H9 (cell line): ENCODE measurements at regions not wholly inside any gene's neighbourhood (a gene's known extent, or its start where the extent isn't known, plus 50 kb on each side); places are given as distances from the start of the nearest gene placed in this dataset.

Experiments used
- DNase-seq: peaks from one replicate; pipeline ENCODE4 v3.0.0-alpha.2; 2017
- H2AFZ ChIP-seq: one replicate; pipeline ENCODE4 v1.6.1; 2013; ENCODE audit warnings: mild to moderate bottlenecking, low read length, control low read depth, moderate library complexity
- H2AK5ac ChIP-seq: 2 replicates; pipeline ENCODE4 v1.6.1; 2013; ENCODE audit warnings: low read length, control low read depth, mixed read lengths; ENCODE audit not compliant: insufficient read length
- H2BK120ac ChIP-seq: one replicate; pipeline ENCODE4 v1.6.1; 2013; ENCODE audit warnings: low read depth, mild to moderate bottlenecking, low read length, control low read depth, inconsistent platforms; ENCODE audit not compliant: poor library complexity, severe bottlenecking
- H2BK12ac ChIP-seq: 2 replicates; pipeline ENCODE4 v1.6.1; 2013; ENCODE audit warnings: low read length, control low read depth, mixed read lengths, low read depth; ENCODE audit not compliant: insufficient read length
- H2BK15ac ChIP-seq: 2 replicates; pipeline ENCODE4 v1.6.1; 2013; ENCODE audit warnings: low read depth, low read length, control low read depth
- H2BK20ac ChIP-seq: one replicate; pipeline ENCODE4 v1.6.1; 2013; ENCODE audit warnings: low read depth, mild to moderate bottlenecking, low read length, control low read depth, inconsistent platforms; ENCODE audit not compliant: poor library complexity, severe bottlenecking
- H2BK5ac ChIP-seq: 2 replicates; pipeline ENCODE4 v1.6.1; 2013; ENCODE audit warnings: low read length, control low read depth, mixed read lengths; ENCODE audit not compliant: insufficient read length
- H3K14ac ChIP-seq: 2 replicates; pipeline ENCODE4 v1.6.1; 2013; ENCODE audit warnings: low read length, control low read depth; ENCODE audit not compliant: insufficient read depth
- H3K18ac ChIP-seq: 2 replicates; pipeline ENCODE4 v1.6.1; 2013; ENCODE audit warnings: low read depth, mild to moderate bottlenecking, mixed read lengths, low read length, control low read depth; ENCODE audit not compliant: insufficient read length
- H3K23ac ChIP-seq: 2 replicates; pipeline ENCODE4 v1.6.1; 2013; ENCODE audit warnings: low read length, control low read depth, mixed read lengths, low read depth; ENCODE audit not compliant: insufficient read length
- H3K23me2 ChIP-seq: 2 replicates; pipeline ENCODE4 v1.6.1; 2013; ENCODE audit warnings: low read depth, mild to moderate bottlenecking, mixed read lengths, low read length, control low read depth; ENCODE audit not compliant: insufficient read length, poor library complexity, severe bottlenecking
- H3K27ac ChIP-seq: 2 replicates; pipeline ENCODE4 v1.5.1; 2013; ENCODE audit warnings: low read length, control low read depth, mixed read lengths, low read depth; ENCODE audit not compliant: insufficient read length
- H3K27me3 ChIP-seq: 2 replicates; pipeline ENCODE4 v1.6.1; 2013; ENCODE audit warnings: low read length, control low read depth, inconsistent platforms; ENCODE audit not compliant: insufficient read depth
- H3K4ac ChIP-seq: 2 replicates; pipeline ENCODE4 v1.6.1; 2013; ENCODE audit warnings: low read depth, mild to moderate bottlenecking, control low read depth, inconsistent platforms, low read length, moderate library complexity
- H3K4me1 ChIP-seq: 2 replicates; pipeline ENCODE4 v1.6.1; 2013; ENCODE audit warnings: low read length, control low read depth, inconsistent platforms; ENCODE audit not compliant: insufficient read depth
- H3K4me2 ChIP-seq: 2 replicates; pipeline ENCODE4 v1.6.1; 2013; ENCODE audit warnings: low read length, control low read depth, mixed read lengths; ENCODE audit not compliant: insufficient read length, insufficient read depth
- H3K56ac ChIP-seq: 2 replicates; pipeline ENCODE4 v1.6.1; 2013; ENCODE audit warnings: low read depth, mild to moderate bottlenecking, mixed read lengths, low read length, control low read depth; ENCODE audit not compliant: insufficient read length
- H3K79me1 ChIP-seq: 2 replicates; pipeline ENCODE4 v1.6.1; 2013; ENCODE audit warnings: low read depth, mild to moderate bottlenecking, moderate library complexity, low read length, control low read depth, inconsistent platforms; ENCODE audit not compliant: insufficient read depth, poor library complexity, severe bottlenecking
- H3K79me2 ChIP-seq: 2 replicates; pipeline ENCODE4 v1.6.1; 2013; ENCODE audit warnings: low read length, control low read depth, inconsistent platforms; ENCODE audit not compliant: insufficient read depth
- H3K9ac ChIP-seq: 2 replicates; pipeline ENCODE4 v1.6.1; 2013; ENCODE audit warnings: low read length, control low read depth, mixed read lengths; ENCODE audit not compliant: insufficient read length; ENCODE audit errors: extremely low read depth
- H3K9me3 ChIP-seq: one replicate; pipeline ENCODE4 v1.6.1; 2013; ENCODE audit warnings: low read depth, low read length, inconsistent platforms; ENCODE audit not compliant: control insufficient read depth
- H3T11ph ChIP-seq: one replicate; pipeline ENCODE4 v1.6.1; 2013; ENCODE audit warnings: mild to moderate bottlenecking, low read length, control low read depth, inconsistent platforms
- H4K20me1 ChIP-seq: one replicate; pipeline ENCODE4 v1.6.1; 2013; ENCODE audit not compliant: control insufficient read depth, insufficient read length, insufficient read depth
- H4K5ac ChIP-seq: 2 replicates; pipeline ENCODE4 v1.6.1; 2013; ENCODE audit warnings: low read depth, mild to moderate bottlenecking, mixed read lengths, low read length, control low read depth; ENCODE audit not compliant: insufficient read length
- H4K8ac ChIP-seq: replicated peaks from 2 replicates; pipeline ENCODE4 v1.6.1; 2013; ENCODE audit warnings: low read length, control low read depth, mixed read lengths, low read depth; ENCODE audit not compliant: insufficient read length
- H4K91ac ChIP-seq: 2 replicates; pipeline ENCODE4 v1.6.1; 2013; ENCODE audit warnings: low read depth, mild to moderate bottlenecking, moderate library complexity, mixed read lengths, low read length, control low read depth; ENCODE audit not compliant: insufficient read length
- H3K27ac Mint-ChIP-seq, 3 experiments: 2 replicates in 2 of 3; 3 replicates in 1 of 3; pipeline ENCODE4 v1.8.0; 2020 to 2021; ENCODE audit warnings: mixed read lengths in 3 of 3, mild to moderate bottlenecking in 1 of 3, moderate library complexity in 1 of 3
- H3K27me3 Mint-ChIP-seq: 2 replicates; pipeline ENCODE4 v1.8.0; 2021; ENCODE audit warnings: low read depth, mild to moderate bottlenecking, moderate library complexity, mixed read lengths
- H3K36me3 Mint-ChIP-seq, 3 experiments: 2 replicates in 2 of 3; 3 replicates in 1 of 3; pipeline ENCODE4 v1.8.0; 2020 to 2021; ENCODE audit warnings: low read depth in 3 of 3, mixed read lengths in 3 of 3; ENCODE audit not compliant: insufficient read depth in 1 of 3
- H3K4me1 Mint-ChIP-seq, 2 experiments: 2 replicates each; pipeline ENCODE4 v1.8.0; 2020; ENCODE audit warnings: mixed read lengths in 2 of 2
- H3K4me3 Mint-ChIP-seq, 2 experiments: 2 replicates in 1 of 2; 3 replicates in 1 of 2; pipeline ENCODE4 v1.8.0; 2020 to 2021; ENCODE audit warnings: mild to moderate bottlenecking in 2 of 2, mixed read lengths in 2 of 2, moderate library complexity in 1 of 2
- H3K9me3 Mint-ChIP-seq, 2 experiments: 2 replicates in 1 of 2; 3 replicates in 1 of 2; pipeline ENCODE4 v1.8.0; 2020; ENCODE audit warnings: mild to moderate bottlenecking in 2 of 2, mixed read lengths in 2 of 2, moderate library complexity in 1 of 2
- CTCF ChIP-seq: fragments of 200-600 bp; sonication (generic); conservative IDR thresholded peaks from 3 replicates; pipeline ENCODE4 v1.8.0; 2021; ENCODE audit warnings: antibody characterized with exemption, mild to moderate bottlenecking
- WGBS: extraction: QIAGEN DNeasy Blood & Tissue Kit; methylation state at CpG from one replicate; pipeline ENCODE4 v1.1.7; 2013; ENCODE audit warnings: missing lambda C conversion rate, low lambda C conversion rate, mixed read lengths; ENCODE audit not compliant: insufficient read length; ENCODE audit errors: extremely low coverage; 5-methylcytosine and 5-hydroxymethylcytosine counted together

DNA sequence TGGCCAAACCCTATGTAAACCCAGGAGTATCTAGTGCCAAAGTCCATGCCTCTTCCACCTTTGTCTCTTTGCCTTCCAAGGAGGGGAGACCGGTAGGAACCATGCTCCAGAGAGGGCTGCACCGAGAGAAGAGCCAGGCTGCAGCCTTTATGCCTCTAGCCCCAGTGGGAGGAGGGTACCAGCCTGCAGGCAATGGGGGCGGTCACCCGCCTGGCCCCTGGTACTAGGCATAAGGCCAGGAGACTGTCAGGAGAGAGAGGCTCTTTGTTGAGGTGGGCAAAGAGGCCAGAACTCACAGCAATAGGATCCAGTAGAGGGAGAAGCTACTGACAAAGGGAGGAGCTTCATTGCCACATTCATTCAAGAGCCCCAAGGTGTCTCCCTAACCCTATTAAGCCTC is 146.6 kb upstream of the PDE1C start:
- no peak overlapping the region for H3K27ac ChIP-seq
- no peak overlapping the region for H2BK12ac ChIP-seq
- Mint-ChIP-seq H3K27me3 (peaks cover 24% of the 10 kb centered on the region), H3K27ac (no peak overlapping the region), H3K36me3 (no peaks in the 10 kb centered on the region), H3K9me3 (no peaks in the 10 kb centered on the region), H3K4me1 (no peaks in the 10 kb centered on the region), H3K4me3 (no peak overlapping the region)
- no CpG with 5 or more reads among the region's 4 CpGs for WGBS
- DNase-seq: no peak
- no peak overlapping the region for H3K23ac ChIP-seq
- H3K79me2 ChIP-seq: no peaks in the 10 kb centered on the region
- no peak overlapping the region for H3K4ac ChIP-seq
- no peak overlapping the region for H3T11ph ChIP-seq
- H4K8ac ChIP-seq: no peak overlapping the region
- H3K4me1 ChIP-seq: no peaks in the 10 kb centered on the region
- H3K9me3 ChIP-seq: no peaks in the 10 kb centered on the region
- H3K9ac ChIP-seq: no peak overlapping the region
- no peaks in the 10 kb centered on the region for H3K23me2 ChIP-seq
- no peak overlapping the region for H2AK5ac ChIP-seq
- no peak overlapping the region for H2BK5ac ChIP-seq
- no peak overlapping the region for H4K5ac ChIP-seq
- no peak overlapping the region for H3K56ac ChIP-seq
- no peaks in the 10 kb centered on the region for H4K20me1 ChIP-seq
- no peak overlapping the region for H2BK120ac ChIP-seq
- H4K91ac ChIP-seq: no peak overlapping the region
- no peak overlapping the region for H3K14ac ChIP-seq
- no peak overlapping the region for H2BK20ac ChIP-seq
- TF ChIP-seq CTCF: no peak
- no peak overlapping the region for H2AFZ ChIP-seq
- no peaks in the 10 kb centered on the region for H3K79me1 ChIP-seq
- H3K27me3 ChIP-seq: no peaks in the 10 kb centered on the region
- no peak overlapping the region for H2BK15ac ChIP-seq
- no peak overlapping the region for H3K18ac ChIP-seq
- H3K4me2 ChIP-seq: no peak overlapping the region
